ENCODE measurements at regions not wholly inside any gene's neighbourhood (a gene's known extent, or its start where the extent isn't known, plus 50 kb on each side); places are given as distances from the start of the nearest gene placed in this dataset.

GRCh38 chr7:131897790-131898165 is 341.4 kb upstream of the PODXL start:
- no peaks in the 10 kb centered on the region for H3K79me2 ChIP-seq (ENCODE audit: control insufficient read depth, insufficient read depth, low read length)
- dilution Hi-C loops (cut with MboI; ENCODE audit: extremely low pct_ligation_motif_present, low sequenced_read_pairs), result no loop called here
- intact Hi-C loops (cut with micrococcal nuclease), result loop anchor here (2.0 kb wide), 1 partner anchor 47 kb away; no protein-coding TSS in a partner anchor
- H3K9me1 ChIP-seq (replicated peaks; ENCODE audit: control insufficient read depth, extremely low read depth, insufficient read depth, low read length), result no peaks in the 10 kb centered on the region
- H3K27ac ChIP-seq (ENCODE audit: insufficient read depth, low read depth, low read length), result no peak overlapping the region
- TF ChIP-seq POLR2A (IDR thresholded peaks at IDR 0.05; ENCODE audit: low read depth, low read length) (no peak), GATA2 (IDR thresholded peaks at IDR 0.05; ENCODE audit: insufficient read depth, insufficient read length, low read depth, low read length) (no peak), JUN (IDR thresholded peaks at IDR 0.05; ENCODE audit: borderline replicate concordance, insufficient read depth, insufficient read length, low read depth) (no peak), EZH2 (IDR thresholded peaks at IDR 0.05; ENCODE audit: borderline replicate concordance, low read depth, low read length, severe bottlenecking) (no peak), POLR2AphosphoS5 (IDR thresholded peaks at IDR 0.05; ENCODE audit: insufficient read depth, low read depth, low read length) (no peak), CTCF (IDR thresholded peaks at IDR 0.05; ENCODE audit: extremely low read depth in 1 of 2, insufficient read depth in 1 of 2, low read depth in 1 of 2, low read length in 2 of 2) (no peak), MAX (IDR thresholded peaks at IDR 0.05; ENCODE audit: insufficient read depth, insufficient read length) (no peak), MYC (IDR thresholded peaks at IDR 0.05; ENCODE audit: low read depth, low read length) (no peak), FOS (IDR thresholded peaks at IDR 0.05; ENCODE audit: borderline replicate concordance, insufficient read depth, low read length) (no peak)
- no peaks in the 10 kb centered on the region for H3K27me3 ChIP-seq (ENCODE audit: control insufficient read depth in 2 of 2, insufficient read depth in 2 of 2, low read length in 2 of 2)
- DNase-seq (ENCODE audit: low read depth, low spot score) (no peak), FAIRE-seq (no peak)
- no peaks in the 10 kb centered on the region for H3K9me3 ChIP-seq (replicated peaks; ENCODE audit: control insufficient read depth, insufficient read depth, low read length)
- peaks cover 23% of the 10 kb centered on the region for H3K4me1 ChIP-seq (ENCODE audit: control insufficient read depth, extremely low read depth, insufficient read depth, low read length)
- H3K4me3 ChIP-seq (replicated peaks in 1 of 3; ENCODE audit: insufficient read depth in 1 of 3, low read depth in 1 of 3, low read length in 3 of 3), result no peak overlapping the region
- no peak overlapping the region for H3K4me2 ChIP-seq (ENCODE audit: insufficient read depth, low read length)
- ChIA-PET CTCF (interaction anchor here (1.1 to 2.5 kb wide), 3 partner anchors 10 to 38 kb away, joined by 4 to 17 read pairs (median 6); no protein-coding TSS in a partner anchor), POLR2A (no interaction called here)
- no peak overlapping the region for H2AFZ ChIP-seq (ENCODE audit: low read depth, low read length)
- H4K20me1 ChIP-seq (replicated peaks; ENCODE audit: control insufficient read depth, extremely low read depth, insufficient read depth, low read length), result no peaks in the 10 kb centered on the region
- no peaks in the 10 kb centered on the region for H3K36me3 ChIP-seq (ENCODE audit: control insufficient read depth in 2 of 2, extremely low read depth in 1 of 2, insufficient read depth in 2 of 2, low read length in 2 of 2)
- no TSS peak for BruUV-seq (replicated peaks)
- H3K9ac ChIP-seq (replicated peaks; ENCODE audit: extremely low read depth, insufficient read depth, low read length), result no peak overlapping the region
